GM21447 (cell line): ENCODE measurements at regions not wholly inside any gene's neighbourhood (a gene's known extent, or its start where the extent isn't known, plus 50 kb on each side); places are given as distances from the start of the nearest gene placed in this dataset.
"Not testable (repeated sequence)": the region's sequence is repeated elsewhere in the genome, so short reads cannot be mapped to it uniquely, and the experiment has no call there.

ENCODE experiments used
- ATAC-seq: cut with Tn5 transposase; IDR thresholded peaks from one replicate; pipeline ENCODE4 v1.9.1; 2021; ENCODE audit not compliant: unreplicated experiment

GRCh38 chr1:238672262-238672661 lies 714.1 kb upstream of the CHRM3 start:
- no peak for ATAC-seq

- no peak for ATAC-seq
Measured at GRCh38 chr1:238664139-238664538, 722.2 kb upstream of the CHRM3 start.

GRCh38 chr1:238660849-238661248 lies 725.5 kb upstream of the CHRM3 start:
- no peak for ATAC-seq

GRCh38 chr1:238658763-238659162 lies 727.6 kb upstream of the CHRM3 start:
- no peak for ATAC-seq

GRCh38 chr1:238653693-238654321 lies 732.6 kb upstream of the CHRM3 start:
- no peak for ATAC-seq

GRCh38 chr1:238652346-238652968 lies 733.9 kb upstream of the CHRM3 start:
- ATAC-seq: no peak

GRCh38 chr1:238649200-238649599 lies 737.2 kb upstream of the CHRM3 start:
- ATAC-seq: no peak

- ATAC-seq: no peak
Measured at GRCh38 chr1:238648751-238649150, 737.6 kb upstream of the CHRM3 start.

GRCh38 chr1:238648296-238648695 lies 738.1 kb upstream of the CHRM3 start:
- ATAC-seq: no peak

- ATAC-seq: no peak
Measured at GRCh38 chr1:238647877-238648276, 738.5 kb upstream of the CHRM3 start.

- no peak for ATAC-seq
Measured at GRCh38 chr1:238642231-238642630, 744.1 kb upstream of the CHRM3 start.

- ATAC-seq: no peak
Measured at GRCh38 chr1:238639861-238640260, 746.5 kb upstream of the CHRM3 start.

GRCh38 chr1:238628110-238628509 lies 737.4 kb upstream of the ZP4 start:
- no peak for ATAC-seq

GRCh38 chr1:238624776-238625175 lies 734.1 kb upstream of the ZP4 start:
- no peak for ATAC-seq

- ATAC-seq: no peak
Measured at GRCh38 chr1:238621405-238621804, 730.7 kb upstream of the ZP4 start.

GRCh38 chr1:238619652-238620051 lies 728.9 kb upstream of the ZP4 start:
- ATAC-seq: no peak

GRCh38 chr1:238611406-238611805 lies 720.7 kb upstream of the ZP4 start:
- no peak for ATAC-seq

GRCh38 chr1:238608144-238608543 lies 717.4 kb upstream of the ZP4 start:
- ATAC-seq: no peak

- no peak for ATAC-seq
Measured at GRCh38 chr1:238606896-238607295, 716.2 kb upstream of the ZP4 start.

GRCh38 chr1:238606457-238606856 lies 715.7 kb upstream of the ZP4 start:
- no peak for ATAC-seq

- no peak for ATAC-seq
Measured at GRCh38 chr1:238604357-238604756, 713.6 kb upstream of the ZP4 start.

GRCh38 chr1:238601604-238602003 lies 710.9 kb upstream of the ZP4 start:
- not testable (repeated sequence) for ATAC-seq

GRCh38 chr1:238596703-238597102 lies 706.0 kb upstream of the ZP4 start:
- ATAC-seq: no peak
